GM12864 (cell line): ENCODE measurements at regions not wholly inside any gene's neighbourhood (a gene's known extent, or its start where the extent isn't known, plus 50 kb on each side); places are given as distances from the start of the nearest gene placed in this dataset.

ENCODE experiments used
- DNase-seq: peaks from one replicate; pipeline ENCODE4 v3.0.0-alpha.2; 2011; ENCODE audit warnings: low read depth
- H3K4me3 ChIP-seq: 2 replicates; pipeline ENCODE4 v1.5.1; 2011; ENCODE audit warnings: mild to moderate bottlenecking, low read depth, low read length, control low read depth
- CTCF ChIP-seq: IDR thresholded peaks from 2 replicates; pipeline ENCODE4 v1.5.1; 2011; ENCODE audit warnings: low read depth, mild to moderate bottlenecking, moderate library complexity, low read length, control low read depth, inconsistent platforms; ENCODE audit errors: missing control alignments

DNA sequence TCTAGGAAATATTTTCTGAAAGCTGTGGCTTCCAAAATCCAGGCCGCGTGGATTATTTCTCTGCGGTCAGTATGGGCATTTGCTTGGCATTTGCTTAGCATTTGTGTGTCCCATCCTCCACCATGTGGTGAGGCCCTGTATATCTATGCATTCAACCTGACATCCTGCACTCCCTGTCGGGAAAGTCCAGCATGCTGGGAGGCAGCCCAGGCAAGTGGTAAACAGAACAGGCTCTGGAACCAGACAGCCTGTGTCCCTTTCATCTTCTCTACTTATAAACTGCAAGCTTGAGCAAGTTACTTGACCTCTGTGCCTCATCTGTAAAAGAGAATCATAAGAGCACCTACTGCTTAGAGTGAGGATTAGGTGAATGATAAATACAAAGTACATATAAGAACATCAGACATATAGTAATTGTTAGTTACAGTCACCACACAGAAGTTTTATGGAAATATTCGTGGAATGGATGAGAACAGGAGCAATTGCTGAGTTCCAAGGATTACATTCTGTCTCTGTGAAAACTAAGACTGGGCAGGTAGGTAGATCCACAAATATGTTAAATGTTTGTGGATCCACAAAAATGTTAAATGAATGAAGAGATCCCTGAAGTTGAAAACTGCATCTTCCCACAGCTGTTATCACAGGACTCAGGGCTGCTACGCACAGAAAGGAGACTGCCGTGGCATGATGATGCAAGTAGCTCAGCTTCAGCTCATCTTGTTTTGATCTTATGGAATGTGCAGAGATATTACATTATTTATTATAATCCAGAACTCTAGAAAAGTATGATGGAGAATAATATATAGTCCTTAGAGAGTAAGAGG, 317.0 kb upstream of the MMADHC start:
- H3K4me3 ChIP-seq = no peak overlapping the region
- DNase-seq = no peak
- no peak for TF ChIP-seq CTCF

GRCh38 chr2:149903626-149904025, 316.1 kb upstream of the MMADHC start:
- no peak for TF ChIP-seq CTCF
- no peak overlapping the region for H3K4me3 ChIP-seq

DNA sequence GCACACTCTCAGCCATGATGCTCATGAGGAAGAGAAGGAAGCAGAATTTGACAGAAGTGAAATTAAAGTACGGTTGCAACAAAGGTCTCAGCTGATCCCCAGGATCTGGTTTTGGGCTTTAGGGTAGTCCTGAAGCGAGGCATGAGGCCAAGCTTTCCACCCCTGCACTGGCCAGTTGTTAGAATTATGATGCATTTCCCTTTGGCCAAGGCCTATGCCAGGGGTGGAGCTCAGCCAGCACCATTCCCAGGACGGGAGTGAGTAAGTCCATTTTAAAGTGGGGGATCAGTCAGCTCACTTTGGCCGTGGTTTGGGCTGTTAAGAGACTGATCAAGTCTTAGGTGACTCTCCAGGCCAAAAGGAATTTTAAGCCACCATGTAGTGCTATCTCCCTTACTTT, 314.5 kb upstream of the MMADHC start:
- DNase-seq = no peak
- no peak for TF ChIP-seq CTCF
- H3K4me3 ChIP-seq = no peak overlapping the region

More at GRCh38 chr2:149903626-149904025, 316.1 kb upstream of the MMADHC start:
- DNase-seq = no peak

GRCh38 chr2:149901231-149901859, 313.8 kb upstream of the MMADHC start:
- no peak for TF ChIP-seq CTCF
- no peak overlapping the region for H3K4me3 ChIP-seq
- DNase-seq = no peak

- H3K4me3 ChIP-seq = no peak overlapping the region
- DNase-seq = no peak
- no peak for TF ChIP-seq CTCF
Measured at GRCh38 chr2:149899390-149899789, 311.8 kb upstream of the MMADHC start.

GRCh38 chr2:149894760-149895159, 307.2 kb upstream of the MMADHC start:
- no peak for DNase-seq
- no peak for TF ChIP-seq CTCF
- H3K4me3 ChIP-seq = no peak overlapping the region
